SK-N-SH (cell line): ENCODE measurements at regions not wholly inside any gene's neighbourhood (a gene's known extent, or its start where the extent isn't known, plus 50 kb on each side); places are given as distances from the start of the nearest gene placed in this dataset.

Experiments used
- CTCF ChIA-PET: fragments of 300-600, 350-600 bp; formaldehyde crosslinking; extraction: SDS; loops from one replicate; lab custom pipeline; 2021; lab: Yijun Ruan, JAX
- POLR2A ChIA-PET: fragments of 350-600 bp; sonication (Branson Sonifier 250); formaldehyde crosslinking; extraction: SDS; loops from one replicate; lab custom pipeline; 2020; ENCODE audit warnings: antibody characterized with exemption, inconsistent platforms; lab: Yijun Ruan, JAX
- DNase-seq: peaks from one replicate; pipeline ENCODE4 v3.0.0; 2012
- H2AFZ ChIP-seq: fragments of 200-600 bp; sonication (generic); 2 replicates; pipeline ENCODE4 v1.8.1; 2016; ENCODE audit warnings: antibody characterized with exemption, mild to moderate bottlenecking, low read depth
- H3F3A ChIP-seq: fragments of 200-600 bp; sonication (generic); replicated peaks from 2 replicates; pipeline ENCODE3; 2016; ENCODE audit warnings: antibody characterized with exemption, mild to moderate bottlenecking; ENCODE audit not compliant: insufficient read depth
- H3K27ac ChIP-seq, 2 experiments: fragments of 200-500 bp in 1 of 2; fragments of 200-600 bp in 1 of 2; sonication (Bioruptor generic) in 1 of 2; sonication (generic), shearing (Covaris generic) in 1 of 2; 2 replicates each; pipeline versions ENCODE4 v1.5.1 to v1.6.1; 2014 to 2016; ENCODE audit warnings: low read depth in 2 of 2, inconsistent platforms in 1 of 2, low read length in 1 of 2, mild to moderate bottlenecking in 1 of 2, mixed read lengths in 1 of 2
- H3K27me3 ChIP-seq: fragments of 200-600 bp; sonication (generic), shearing (Covaris generic); 2 replicates; pipeline ENCODE4 v1.6.1; 2016; ENCODE audit warnings: mixed run types; ENCODE audit not compliant: insufficient read depth
- H3K36me3 ChIP-seq, 2 experiments: fragments of 200-500 bp in 1 of 2; fragments of 200-600 bp in 1 of 2; sonication (Bioruptor generic) in 1 of 2; sonication (generic) in 1 of 2; replicated peaks in 1 of 2; 2 replicates each; pipeline versions ENCODE3 to v1.5.1; 2014 to 2016; ENCODE audit warnings: low read length in 1 of 2, mild to moderate bottlenecking in 1 of 2; ENCODE audit not compliant: insufficient read depth in 2 of 2, control insufficient read depth in 1 of 2
- H3K4me1 ChIP-seq, 2 experiments: fragments of 200-500 bp in 1 of 2; fragments of 200-600 bp in 1 of 2; sonication (Bioruptor generic) in 1 of 2; sonication (generic), shearing (Covaris generic) in 1 of 2; 2 replicates each; pipeline versions ENCODE4 v1.5.1 to v1.6.1; 2014 to 2016; ENCODE audit warnings: low read depth in 1 of 2, low read length in 1 of 2, mixed run types in 1 of 2; ENCODE audit not compliant: insufficient read depth in 2 of 2, control insufficient read depth in 1 of 2
- H3K4me2 ChIP-seq: fragments of 200-600 bp; sonication (generic), shearing (Covaris generic); 2 replicates; pipeline ENCODE4 v1.6.1; 2017; ENCODE audit warnings: mixed run types
- H3K4me3 ChIP-seq, 2 experiments: fragments of 200-500 bp in 1 of 2; fragments of 200-600 bp in 1 of 2; sonication (Bioruptor generic) in 1 of 2; sonication (generic), shearing (Covaris generic) in 1 of 2; 2 replicates each; pipeline versions ENCODE4 v1.5.1 to v1.8.1; 2014 to 2016; ENCODE audit warnings: low read depth in 2 of 2, inconsistent platforms in 1 of 2, low read length in 1 of 2, mild to moderate bottlenecking in 1 of 2, mixed read lengths in 1 of 2, moderate library complexity in 1 of 2
- H3K79me2 ChIP-seq: fragments of 200-600 bp; sonication (generic); 2 replicates; pipeline ENCODE4 v1.8.1; 2017; ENCODE audit warnings: mild to moderate bottlenecking; ENCODE audit not compliant: insufficient read depth
- H3K9ac ChIP-seq: fragments of 200-600 bp; sonication (generic); 2 replicates; pipeline ENCODE4 v1.6.1; 2017; ENCODE audit warnings: mixed run types
- H3K9me2 ChIP-seq: fragments of 200-600 bp; sonication (generic); 2 replicates; pipeline ENCODE4 v1.6.1; 2017; ENCODE audit warnings: mixed run types
- H3K9me3 ChIP-seq: fragments of 200-600 bp; sonication (generic); 2 replicates; pipeline ENCODE4 v1.6.1; 2017; ENCODE audit warnings: mixed run types, mild to moderate bottlenecking, moderate library complexity
- H4K20me1 ChIP-seq: fragments of 200-600 bp; sonication (generic); 2 replicates; pipeline ENCODE4 v1.6.1; 2017; ENCODE audit warnings: mild to moderate bottlenecking, mixed run types; ENCODE audit not compliant: insufficient read depth
- EP300 ChIP-seq, 2 experiments: IDR thresholded peaks; 2 replicates each; pipeline versions ENCODE4 v1.4.0 to v1.6.1; 2012; ENCODE audit warnings: borderline replicate concordance in 1 of 2, low read depth in 1 of 2, low read length in 1 of 2
- EZH2phosphoT487 ChIP-seq: fragments of 200-600 bp; sonication (generic); IDR thresholded peaks from 2 replicates; pipeline ENCODE4 v1.6.1; 2017; ENCODE audit warnings: low read depth, mixed run types, mild to moderate bottlenecking, antibody characterized with exemption, moderate library complexity, borderline replicate concordance
- FOSL2 ChIP-seq: IDR thresholded peaks from 2 replicates; pipeline ENCODE4 v1.4.0; 2012; ENCODE audit warnings: low read depth, mild to moderate bottlenecking, moderate library complexity, borderline replicate concordance
- FOXJ3 ChIP-seq: sonication (generic); formaldehyde crosslinking; IDR thresholded peaks from 2 replicates; pipeline ENCODE4 v1.5.1; 2020; ENCODE audit warnings: mild to moderate bottlenecking, missing genetic modification reagents
- FOXM1 ChIP-seq: IDR thresholded peaks from 2 replicates; pipeline ENCODE4 v1.4.0; 2012; ENCODE audit warnings: low read depth, mild to moderate bottlenecking
- JUND ChIP-seq: IDR thresholded peaks from 2 replicates; pipeline ENCODE4 v1.4.0; 2012
- MEF2A ChIP-seq: IDR thresholded peaks from 2 replicates; pipeline ENCODE4 v1.4.0; 2012; ENCODE audit warnings: low read depth, borderline replicate concordance
- MXI1 ChIP-seq: IDR thresholded peaks from 2 replicates; pipeline ENCODE4 v1.6.1; 2012; ENCODE audit warnings: mild to moderate bottlenecking, low read depth, low read length, improper control_type of control experiment
- NFIC ChIP-seq: IDR thresholded peaks from 2 replicates; pipeline ENCODE4 v1.4.0; 2012; ENCODE audit warnings: borderline replicate concordance
- PBX3 ChIP-seq: IDR thresholded peaks from 2 replicates; pipeline ENCODE4; 2012
- RCOR1 ChIP-seq: fragments of 150-350 bp; IDR thresholded peaks from 2 replicates; pipeline ENCODE4 v1.6.1; 2017; ENCODE audit warnings: antibody characterized with exemption, low read length
- SMC3 ChIP-seq: IDR thresholded peaks from 2 replicates; pipeline ENCODE4 v1.6.1; 2012; ENCODE audit warnings: low read depth, low read length, improper control_type of control experiment
- TAF1 ChIP-seq: IDR thresholded peaks from 2 replicates; pipeline ENCODE4 v1.6.1; 2012; ENCODE audit warnings: low read depth, mild to moderate bottlenecking, low read length, moderate library complexity, borderline replicate concordance
- ZBTB33 ChIP-seq: IDR thresholded peaks from 2 replicates; pipeline ENCODE4 v1.4.0; 2012; ENCODE audit warnings: low read depth, borderline replicate concordance
- WGBS: methylation state at CpG from one replicate; pipeline ENCODE4 v1.1.6; 2017; ENCODE audit warnings: low lambda C conversion rate; 5-methylcytosine and 5-hydroxymethylcytosine counted together
- TF ChIP-seq, protein P1 (sequence below): fragments of 200-600 bp; sonication (generic); IDR thresholded peaks from 2 replicates; pipeline ENCODE4 v1.6.1; 2017; ENCODE audit warnings: antibody characterized with exemption, mild to moderate bottlenecking, moderate library complexity

GRCh38 chr7:156185076-156185475 is 372.8 kb upstream of the SHH start:
- Histone ChIP-seq H3F3A (no peaks in the 10 kb centered on the region), H3K4me3 (no peak overlapping the region), H3K79me2 (no peaks in the 10 kb centered on the region), H2AFZ (no peak overlapping the region), H3K9ac (no peak overlapping the region), H3K4me2 (no peak overlapping the region), H3K9me2 (no peaks in the 10 kb centered on the region), H3K36me3 (no peaks in the 10 kb centered on the region), H3K27ac (no peak overlapping the region), H3K4me1 (no peaks in the 10 kb centered on the region), H3K27me3 (peaks cover 19% of the 10 kb centered on the region), H4K20me1 (no peaks in the 10 kb centered on the region), H3K9me3 (no peaks in the 10 kb centered on the region)
- WGBS = 11% methylated on average over 2 of the region's 2 CpGs
- POLR2A ChIA-PET = no interaction called here
- TF ChIP-seq TAF1 = no peak
- no peak for TF ChIP-seq EZH2phosphoT487
- no peak for TF ChIP-seq RCOR1
- TF ChIP-seq MEF2A = no peak
- TF ChIP-seq FOXJ3 (CRISPR knock-in tag) = no peak
- TF ChIP-seq PBX3 = no peak
- TF ChIP-seq ZBTB33 = no peak
- TF ChIP-seq SMC3 = no peak
- TF ChIP-seq MXI1 = no peak
- TF ChIP-seq FOXM1 = no peak
- no peak for TF ChIP-seq EP300 (IDR thresholded peaks at IDR 0.05; ENCODE audit: borderline replicate concordance in 1 of 2, low read depth in 1 of 2, low read length in 1 of 2)
- TF ChIP-seq, protein P1, sequence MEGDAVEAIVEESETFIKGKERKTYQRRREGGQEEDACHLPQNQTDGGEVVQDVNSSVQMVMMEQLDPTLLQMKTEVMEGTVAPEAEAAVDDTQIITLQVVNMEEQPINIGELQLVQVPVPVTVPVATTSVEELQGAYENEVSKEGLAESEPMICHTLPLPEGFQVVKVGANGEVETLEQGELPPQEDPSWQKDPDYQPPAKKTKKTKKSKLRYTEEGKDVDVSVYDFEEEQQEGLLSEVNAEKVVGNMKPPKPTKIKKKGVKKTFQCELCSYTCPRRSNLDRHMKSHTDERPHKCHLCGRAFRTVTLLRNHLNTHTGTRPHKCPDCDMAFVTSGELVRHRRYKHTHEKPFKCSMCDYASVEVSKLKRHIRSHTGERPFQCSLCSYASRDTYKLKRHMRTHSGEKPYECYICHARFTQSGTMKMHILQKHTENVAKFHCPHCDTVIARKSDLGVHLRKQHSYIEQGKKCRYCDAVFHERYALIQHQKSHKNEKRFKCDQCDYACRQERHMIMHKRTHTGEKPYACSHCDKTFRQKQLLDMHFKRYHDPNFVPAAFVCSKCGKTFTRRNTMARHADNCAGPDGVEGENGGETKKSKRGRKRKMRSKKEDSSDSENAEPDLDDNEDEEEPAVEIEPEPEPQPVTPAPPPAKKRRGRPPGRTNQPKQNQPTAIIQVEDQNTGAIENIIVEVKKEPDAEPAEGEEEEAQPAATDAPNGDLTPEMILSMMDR = no peak
- no peak for TF ChIP-seq NFIC
- TF ChIP-seq JUND = no peak
- TF ChIP-seq FOSL2 = no peak
- DNase-seq = no peak
- CTCF ChIA-PET = no interaction called here
